VCaP (cell line): ENCODE measurements at regions not wholly inside any gene's neighbourhood (a gene's known extent, or its start where the extent isn't known, plus 50 kb on each side); places are given as distances from the start of the nearest gene placed in this dataset.
"Not testable (repeated sequence)": the region's sequence is repeated elsewhere in the genome, so short reads cannot be mapped to it uniquely, and the experiment has no call there.

Experiments used
- H3K27ac ChIP-seq: fragments of 450-650 bp; 2 replicates; pipeline ENCODE4 v1.5.1; 2017
- TF ChIP-seq, protein P1 (sequence below): fragments of 450-650 bp; conservative IDR thresholded peaks from 2 replicates; pipeline ENCODE4 v1.5.1; 2017; ENCODE audit warnings: mild to moderate bottlenecking, moderate library complexity

DNA sequence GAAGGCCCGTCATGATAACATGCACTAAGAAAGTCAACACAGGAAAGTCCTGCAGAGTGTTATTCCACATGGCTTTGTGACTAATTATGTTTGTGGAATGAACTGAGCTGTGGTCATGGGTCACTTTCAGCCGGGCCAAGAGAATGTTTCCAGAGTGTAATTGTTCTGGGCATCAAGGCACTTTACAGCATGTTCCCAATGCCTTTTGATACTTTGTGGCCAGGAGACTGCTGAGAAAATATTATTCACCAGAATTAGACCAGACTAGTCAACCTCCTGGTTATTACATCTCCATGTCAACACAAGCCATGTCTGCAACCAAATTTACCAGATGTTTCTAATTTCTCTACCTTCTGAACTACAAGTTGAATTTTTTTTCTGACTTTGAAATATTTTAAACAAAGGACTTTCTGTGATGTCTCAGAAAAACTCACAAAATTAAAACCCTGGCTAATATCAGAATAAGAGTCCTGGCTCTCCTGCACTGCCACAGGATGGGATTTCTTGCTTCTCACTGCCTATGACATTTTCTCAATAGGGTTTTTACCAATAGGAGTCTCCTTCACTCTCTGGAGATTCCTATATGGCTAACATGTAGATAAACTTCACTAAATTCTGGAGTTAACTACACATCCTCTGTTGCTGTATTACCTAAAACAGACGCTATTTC lies 90.6 kb upstream of the WDR75 start:
- no peak overlapping the region for H3K27ac ChIP-seq

DNA sequence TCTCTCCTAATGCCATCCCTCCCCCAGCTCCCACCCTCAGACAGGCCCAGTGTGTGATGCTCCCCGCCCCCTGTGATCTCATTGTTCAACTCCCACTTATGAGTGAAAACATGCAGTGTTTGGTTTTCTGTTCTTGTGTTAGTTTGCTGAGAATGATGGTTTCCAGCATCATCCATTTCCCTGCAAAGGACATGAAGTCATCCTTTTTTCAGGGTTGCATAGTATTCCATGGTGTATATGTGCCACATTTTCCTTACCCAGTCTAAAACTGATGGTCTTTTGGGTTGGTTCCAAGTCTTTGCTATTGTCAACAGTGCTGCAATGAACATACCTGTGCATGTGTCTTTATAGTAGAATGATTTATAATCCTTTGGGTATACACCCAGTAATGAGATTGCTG lies 89.3 kb upstream of the WDR75 start:
- not testable (repeated sequence) for H3K27ac ChIP-seq

More for the DNA sequence above, 90.6 kb upstream of the WDR75 start:
- TF ChIP-seq, protein P1, sequence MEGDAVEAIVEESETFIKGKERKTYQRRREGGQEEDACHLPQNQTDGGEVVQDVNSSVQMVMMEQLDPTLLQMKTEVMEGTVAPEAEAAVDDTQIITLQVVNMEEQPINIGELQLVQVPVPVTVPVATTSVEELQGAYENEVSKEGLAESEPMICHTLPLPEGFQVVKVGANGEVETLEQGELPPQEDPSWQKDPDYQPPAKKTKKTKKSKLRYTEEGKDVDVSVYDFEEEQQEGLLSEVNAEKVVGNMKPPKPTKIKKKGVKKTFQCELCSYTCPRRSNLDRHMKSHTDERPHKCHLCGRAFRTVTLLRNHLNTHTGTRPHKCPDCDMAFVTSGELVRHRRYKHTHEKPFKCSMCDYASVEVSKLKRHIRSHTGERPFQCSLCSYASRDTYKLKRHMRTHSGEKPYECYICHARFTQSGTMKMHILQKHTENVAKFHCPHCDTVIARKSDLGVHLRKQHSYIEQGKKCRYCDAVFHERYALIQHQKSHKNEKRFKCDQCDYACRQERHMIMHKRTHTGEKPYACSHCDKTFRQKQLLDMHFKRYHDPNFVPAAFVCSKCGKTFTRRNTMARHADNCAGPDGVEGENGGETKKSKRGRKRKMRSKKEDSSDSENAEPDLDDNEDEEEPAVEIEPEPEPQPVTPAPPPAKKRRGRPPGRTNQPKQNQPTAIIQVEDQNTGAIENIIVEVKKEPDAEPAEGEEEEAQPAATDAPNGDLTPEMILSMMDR: no peak

DNA sequence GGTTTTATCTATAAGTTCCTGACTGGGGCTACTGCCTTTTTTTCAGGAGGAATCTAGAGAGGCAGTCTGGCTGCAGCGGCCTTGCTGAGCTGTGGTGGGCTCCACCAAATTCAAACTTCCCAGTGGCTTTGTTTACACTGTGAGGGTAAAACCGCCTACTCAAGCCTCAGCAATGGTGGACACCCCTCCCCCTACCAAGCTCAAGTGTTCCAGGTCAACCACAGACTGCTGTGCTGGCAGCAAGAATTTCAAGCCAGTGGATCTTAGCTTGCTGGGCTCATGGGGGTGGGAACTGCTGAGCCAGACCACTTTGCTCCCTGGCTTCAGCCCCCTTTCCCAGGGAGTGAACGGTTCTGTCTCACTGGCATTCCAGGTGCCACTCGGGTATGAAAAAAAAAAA lies 83.9 kb upstream of the WDR75 start:
- not testable (repeated sequence) for H3K27ac ChIP-seq

DNA sequence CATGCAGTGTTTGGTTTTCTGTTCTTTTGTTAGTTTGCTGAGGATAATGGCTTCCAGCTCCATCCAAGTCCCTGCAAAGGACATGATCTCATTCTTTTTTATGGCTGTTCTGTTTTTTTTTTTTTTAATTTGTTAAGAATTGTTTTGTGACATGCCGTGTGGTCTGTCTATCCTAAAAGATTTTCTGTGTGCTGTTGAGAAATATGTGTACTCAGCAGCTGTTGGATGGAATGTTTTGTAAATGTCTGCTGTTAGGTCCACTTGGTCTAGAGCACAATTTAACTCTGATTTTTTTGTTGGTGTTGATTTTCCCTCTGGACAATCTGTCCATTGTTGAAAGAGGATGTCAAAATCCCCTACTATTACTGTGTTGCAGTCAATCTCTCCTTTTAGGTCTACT lies 80.4 kb upstream of the WDR75 start:
- TF ChIP-seq, protein P1: no peak
- H3K27ac ChIP-seq: no peak overlapping the region

DNA sequence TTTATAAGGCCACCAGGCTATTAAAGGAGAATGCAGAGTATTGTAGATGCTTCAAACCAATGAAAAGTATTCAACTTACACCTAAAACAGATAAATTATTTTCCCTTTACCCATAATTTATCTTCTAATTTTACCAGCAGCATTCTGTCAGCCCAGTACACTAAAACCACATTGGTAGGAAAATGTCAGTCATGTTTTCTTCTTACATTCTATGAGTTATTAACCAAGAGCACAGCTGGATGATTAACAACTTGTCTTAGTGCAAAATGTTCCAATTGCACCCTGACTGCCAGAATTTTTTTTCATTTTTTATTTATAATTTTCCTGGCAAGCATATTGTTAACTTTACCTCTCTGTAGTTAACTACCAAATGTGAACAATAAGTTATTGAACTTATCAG lies 79.0 kb upstream of the WDR75 start:
- no peak overlapping the region for H3K27ac ChIP-seq
- TF ChIP-seq, protein P1: no peak

DNA sequence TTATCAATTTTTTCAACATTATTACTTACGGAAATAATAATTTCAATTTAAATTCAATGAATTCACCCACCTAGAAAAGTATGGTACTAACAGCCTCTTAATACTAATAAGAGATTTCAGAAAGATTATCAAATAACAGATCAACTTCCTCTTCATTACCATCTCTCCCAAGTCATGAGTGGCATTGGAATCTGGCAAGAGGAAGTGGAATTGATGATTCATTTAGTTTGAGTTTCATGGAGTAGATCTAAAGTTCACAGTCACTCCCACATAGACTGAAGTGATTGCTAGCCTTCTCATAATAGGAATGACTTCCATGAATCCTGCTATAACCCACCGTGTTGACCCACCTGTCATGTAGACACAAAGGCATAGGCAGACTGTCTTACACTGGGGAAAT lies 77.7 kb upstream of the WDR75 start:
- H3K27ac ChIP-seq: no peak overlapping the region
- TF ChIP-seq, protein P1: no peak

DNA sequence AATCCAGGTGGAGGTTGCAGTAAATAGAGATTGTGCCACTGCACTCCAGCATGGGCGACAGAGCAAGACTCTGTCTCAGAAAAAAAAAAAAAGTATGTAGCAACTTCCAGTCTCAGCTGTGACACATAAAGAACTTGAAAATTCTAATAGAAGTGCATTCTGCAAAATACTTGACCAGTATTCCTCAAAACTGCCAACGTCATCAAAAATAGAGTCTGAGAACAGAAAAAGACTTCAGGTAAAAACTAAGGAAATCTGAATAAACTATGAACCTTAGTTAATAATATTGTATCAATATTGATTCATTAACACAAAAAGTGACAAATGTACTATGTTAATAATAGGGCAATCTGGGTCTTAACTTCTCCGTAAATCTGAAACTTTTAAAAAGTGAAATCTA lies 76.7 kb upstream of the WDR75 start:
- H3K27ac ChIP-seq: no peak overlapping the region
- TF ChIP-seq, protein P1: no peak

DNA sequence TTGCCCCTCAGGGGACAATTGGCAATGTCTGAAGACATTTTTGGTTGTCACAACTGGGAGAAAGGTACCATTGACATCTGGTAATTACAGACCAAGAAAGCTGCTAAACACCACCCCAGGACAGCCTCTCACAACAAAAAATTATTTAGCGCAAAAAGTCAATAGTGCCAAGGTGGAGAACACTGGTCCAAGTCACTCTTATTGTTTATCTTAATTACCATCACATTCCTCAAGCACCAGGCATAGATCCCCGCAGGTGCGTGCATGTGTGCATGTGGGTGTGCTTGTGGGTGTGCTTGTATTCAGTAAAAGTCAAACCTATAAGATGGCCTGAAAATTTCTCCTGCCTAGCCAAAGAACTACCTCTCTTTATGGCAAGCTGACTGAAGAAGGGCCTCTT lies 74.9 kb upstream of the WDR75 start:
- no peak overlapping the region for H3K27ac ChIP-seq
- TF ChIP-seq, protein P1: no peak

DNA sequence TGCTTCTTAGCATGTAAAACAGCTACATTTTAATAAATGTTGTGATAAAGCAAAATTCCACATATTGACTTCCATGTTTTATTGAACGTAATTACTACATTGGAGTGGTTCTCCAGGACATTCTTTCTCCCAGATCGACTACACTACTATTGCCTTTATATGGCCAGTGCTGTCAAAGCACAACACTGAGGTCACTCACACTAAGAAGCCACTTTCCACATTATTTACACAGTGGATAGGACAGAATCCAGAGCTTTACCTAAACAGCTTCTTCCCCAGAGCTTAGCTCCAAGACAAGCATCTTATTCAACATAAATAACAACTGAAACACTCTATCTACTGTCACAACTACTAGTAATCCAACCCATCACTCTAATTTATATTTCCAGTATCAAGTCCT lies 73.9 kb upstream of the WDR75 start:
- no peak overlapping the region for H3K27ac ChIP-seq
- TF ChIP-seq, protein P1: no peak
